Neural cell (in vitro differentiated cells): ENCODE measurements at regions not wholly inside any gene's neighbourhood (a gene's known extent, or its start where the extent isn't known, plus 50 kb on each side); places are given as distances from the start of the nearest gene placed in this dataset.

ENCODE experiments used
- H2AFZ ChIP-seq: fragments of 200-600, 300-800 bp; sonication (generic), shearing (Covaris generic); 2 replicates; pipeline ENCODE4 v1.6.0; 2014; ENCODE audit warnings: low read depth, mild to moderate bottlenecking, antibody characterized with exemption, low read length, moderate library complexity
- H3F3A ChIP-seq: fragments of 200-600 bp; shearing (Covaris generic); 2 replicates; pipeline ENCODE4 v1.6.1; 2016; ENCODE audit warnings: mild to moderate bottlenecking, moderate library complexity, mixed read lengths, antibody characterized with exemption, low read length; ENCODE audit not compliant: insufficient read depth, poor library complexity, severe bottlenecking
- H3K27ac ChIP-seq: fragments of 200-600, 300-800 bp; sonication (generic), shearing (Covaris generic); 2 replicates; pipeline ENCODE4 v1.5.1; 2014; ENCODE audit warnings: mild to moderate bottlenecking, low read length, moderate library complexity
- H3K27me3 ChIP-seq: fragments of 300-800, 200-600 bp; sonication (generic), shearing (Covaris generic); 2 replicates; pipeline ENCODE4 v1.6.0; 2014; ENCODE audit warnings: mild to moderate bottlenecking, low read depth, low read length, moderate library complexity; ENCODE audit not compliant: insufficient read depth
- H3K36me3 ChIP-seq: fragments of 300-800, 200-600 bp; sonication (generic), shearing (Covaris generic); 2 replicates; pipeline ENCODE4 v1.5.1; 2014; ENCODE audit warnings: mild to moderate bottlenecking, antibody characterized with exemption, low read length, moderate library complexity; ENCODE audit not compliant: insufficient read depth
- H3K4me2 ChIP-seq: fragments of 300-800, 200-600 bp; sonication (generic), shearing (Covaris generic); 2 replicates; pipeline ENCODE4 v1.6.0; 2014; ENCODE audit warnings: mild to moderate bottlenecking, low read length
- H3K4me3 ChIP-seq: fragments of 300-800, 200-600 bp; sonication (generic), shearing (Covaris generic); 2 replicates; pipeline ENCODE4 v1.5.1; 2014; ENCODE audit warnings: mild to moderate bottlenecking, low read length, moderate library complexity
- H3K79me2 ChIP-seq: fragments of 200-600 bp; shearing (Covaris generic); replicated peaks from 2 replicates; pipeline ENCODE4 v1.6.0; 2014; ENCODE audit warnings: mild to moderate bottlenecking, low read length, moderate library complexity; ENCODE audit not compliant: insufficient read depth
- H3K9ac ChIP-seq: fragments of 300-800, 200-600 bp; sonication (generic), shearing (Covaris generic); 2 replicates; pipeline ENCODE4 v1.6.1; 2016; ENCODE audit warnings: mild to moderate bottlenecking, low read length, mixed read lengths
- H3K9me2 ChIP-seq: fragments of 200-600 bp; shearing (Covaris generic); 2 replicates; pipeline ENCODE4 v1.6.1; 2016; ENCODE audit warnings: mild to moderate bottlenecking, low read length, mixed read lengths; ENCODE audit not compliant: insufficient read depth
- H3K9me3 ChIP-seq: fragments of 200-600, 300-800 bp; sonication (generic), shearing (Covaris generic); 2 replicates; pipeline ENCODE4 v1.6.1; 2016; ENCODE audit warnings: mild to moderate bottlenecking, mixed run types, low read length, moderate library complexity, mixed read lengths
- H4K20me1 ChIP-seq: fragments of 200-600 bp; shearing (Covaris generic); 2 replicates; pipeline ENCODE4 v1.6.1; 2016; ENCODE audit warnings: mild to moderate bottlenecking, mixed run types; ENCODE audit not compliant: insufficient read depth
- CTCF ChIP-seq: fragments of 450-650 bp; IDR thresholded peaks from 2 replicates; pipeline ENCODE4 v1.5.1; 2014; ENCODE audit warnings: antibody characterized with exemption, mild to moderate bottlenecking, moderate library complexity; ENCODE audit not compliant: poor library complexity, severe bottlenecking
- EP300 ChIP-seq: fragments of 450-650 bp; conservative IDR thresholded peaks from 2 replicates; pipeline ENCODE4 v1.6.1; 2014; ENCODE audit warnings: antibody characterized with exemption, mild to moderate bottlenecking, moderate library complexity; ENCODE audit not compliant: poor library complexity, severe bottlenecking
- EZH2 ChIP-seq: fragments of 200-600, 300-800 bp; shearing (Covaris generic), sonication (generic); IDR thresholded peaks from 2 replicates; pipeline ENCODE4 v1.6.1; 2014; ENCODE audit warnings: antibody characterized with exemption, low read length, borderline replicate concordance, mild to moderate bottlenecking; ENCODE audit not compliant: insufficient read depth, poor library complexity, severe bottlenecking
- MXI1 ChIP-seq: fragments of 450-650 bp; conservative IDR thresholded peaks from 2 replicates; pipeline ENCODE4 v1.6.1; 2014; ENCODE audit warnings: antibody characterized with exemption, mild to moderate bottlenecking; ENCODE audit not compliant: poor library complexity, severe bottlenecking
- POLR2AphosphoS5 ChIP-seq: IDR thresholded peaks from 2 replicates; pipeline ENCODE4 v1.6.1; 2012
- RAD21 ChIP-seq: fragments of 450-650 bp; conservative IDR thresholded peaks from 2 replicates; pipeline ENCODE4 v1.6.1; 2014; ENCODE audit warnings: antibody characterized with exemption, mild to moderate bottlenecking, moderate library complexity
- REST ChIP-seq: IDR thresholded peaks from 2 replicates; pipeline ENCODE4 v1.6.1; 2012; ENCODE audit warnings: borderline replicate concordance
- SMC3 ChIP-seq: fragments of 450-650 bp; conservative IDR thresholded peaks from 2 replicates; pipeline ENCODE4 v1.6.1; 2014; ENCODE audit warnings: antibody characterized with exemption, mild to moderate bottlenecking, moderate library complexity; ENCODE audit not compliant: poor library complexity
- TAF1 ChIP-seq: IDR thresholded peaks from 2 replicates; pipeline ENCODE4 v1.6.1; 2012; ENCODE audit warnings: low read depth

- Histone ChIP-seq H3K27me3 (no peaks in the 10 kb centered on the region), H3K9me3 (no peaks in the 10 kb centered on the region), H3K9me2 (no peaks in the 10 kb centered on the region), H3K36me3 (no peaks in the 10 kb centered on the region), H3K9ac (no peak overlapping the region), H3F3A (no peaks in the 10 kb centered on the region), H3K4me2 (no peak overlapping the region), H3K27ac (no peak overlapping the region), H2AFZ (no peak overlapping the region), H3K79me2 (no peaks in the 10 kb centered on the region), H3K4me3 (no peak overlapping the region), H4K20me1 (no peaks in the 10 kb centered on the region)
- TF ChIP-seq MXI1 (no peak), EZH2 (no peak), RAD21 (no peak), REST (no peak), TAF1 (no peak), SMC3 (no peak), EP300 (no peak), POLR2AphosphoS5 (no peak), CTCF (no peak)
Measured at GRCh38 chr6:20014508-20014907, 177.3 kb downstream of the ID4 start.

GRCh38 chr6:20020526-20020925 lies 183.4 kb downstream of the ID4 start:
- Histone ChIP-seq H4K20me1 (no peaks in the 10 kb centered on the region), H3K27me3 (no peaks in the 10 kb centered on the region), H3K9ac (no peak overlapping the region), H3K79me2 (no peaks in the 10 kb centered on the region), H3F3A (no peaks in the 10 kb centered on the region), H3K36me3 (no peaks in the 10 kb centered on the region), H3K4me2 (no peak overlapping the region), H3K9me2 (no peaks in the 10 kb centered on the region), H3K9me3 (no peaks in the 10 kb centered on the region), H3K4me3 (no peak overlapping the region), H2AFZ (no peak overlapping the region), H3K27ac (no peak overlapping the region)
- no peak for TF ChIP-seq MXI1
- no peak for TF ChIP-seq SMC3
- no peak for TF ChIP-seq EP300
- no peak for TF ChIP-seq RAD21
- TF ChIP-seq CTCF, result no peak
- no peak for TF ChIP-seq REST
- no peak for TF ChIP-seq TAF1
- no peak for TF ChIP-seq EZH2
- TF ChIP-seq POLR2AphosphoS5, result no peak
